Uterus (tissue), 3 donors: ENCODE measurements at regions not wholly inside any gene's neighbourhood (a gene's known extent, or its start where the extent isn't known, plus 50 kb on each side); places are given as distances from the start of the nearest gene placed in this dataset.
"Not testable (repeated sequence)": the region's sequence is repeated elsewhere in the genome, so short reads cannot be mapped to it uniquely, and the experiment has no call there.

ENCODE experiments used
- DNase-seq, 2 donors: peaks; one replicate each; pipeline ENCODE4 v3.0.0-alpha.2; 2019 to 2020
- H3K27ac ChIP-seq, 2 donors: fragments of 200-600 bp; sonication (generic); 1 replicate in 1 of 2; 2 replicates in 1 of 2; pipeline ENCODE4 v1.5.1; 2016 to 2018
- H3K27me3 ChIP-seq, 2 donors: fragments of 200-600 bp; sonication (generic); one replicate each; pipeline ENCODE4 v1.5.1; 2018 to 2019; ENCODE audit warnings: control low read depth in 1 of 2
- H3K36me3 ChIP-seq, 2 donors: fragments of 200-600 bp; sonication (generic); one replicate each; pipeline ENCODE4 v1.5.1; 2019; ENCODE audit warnings: control low read depth in 1 of 2
- H3K4me1 ChIP-seq, 2 donors: fragments of 200-600 bp; sonication (generic); one replicate each; pipeline ENCODE4 v1.5.1; 2018 to 2019; ENCODE audit warnings: control low read depth in 1 of 2
- H3K4me3 ChIP-seq, 2 donors: fragments of 200-600 bp; sonication (generic); 1 replicate in 1 of 2; 2 replicates in 1 of 2; pipeline ENCODE4 v1.5.1; 2018 to 2019; ENCODE audit warnings: mild to moderate bottlenecking in 1 of 2
- H3K9me3 ChIP-seq, 2 donors: fragments of 200-600 bp; sonication (generic); one replicate each; pipeline ENCODE4 v1.5.1; 2019; ENCODE audit warnings: control low read depth in 1 of 2
- POLR2A ChIP-seq, 2 donors: fragments of 450-650 bp; IDR thresholded peaks; one replicate each; pipeline ENCODE4 v1.6.1; 2016; ENCODE audit warnings: antibody characterized with exemption in 2 of 2, mild to moderate bottlenecking in 1 of 2, moderate library complexity in 1 of 2
- intact Hi-C: fragments of 100-400 bp; cut with DNase I; formaldehyde crosslinking; loops from one replicate; pipeline ENCODE4 v1.15.1; 2023; ENCODE audit warnings: low total_unique reads
- TF ChIP-seq, protein P1 (sequence below), 4 experiments: fragments of 200-600 bp in 2 of 4; fragments of 450-650 bp in 2 of 4; sonication (generic) in 2 of 4; IDR thresholded peaks; one replicate each; pipeline ENCODE4 v1.5.1; 2016 to 2019; ENCODE audit warnings: antibody characterized with exemption in 4 of 4, mild to moderate bottlenecking in 2 of 4, moderate library complexity in 1 of 4
- donor health status: DM: yes; HTN: yes; CAD: no.

DNA sequence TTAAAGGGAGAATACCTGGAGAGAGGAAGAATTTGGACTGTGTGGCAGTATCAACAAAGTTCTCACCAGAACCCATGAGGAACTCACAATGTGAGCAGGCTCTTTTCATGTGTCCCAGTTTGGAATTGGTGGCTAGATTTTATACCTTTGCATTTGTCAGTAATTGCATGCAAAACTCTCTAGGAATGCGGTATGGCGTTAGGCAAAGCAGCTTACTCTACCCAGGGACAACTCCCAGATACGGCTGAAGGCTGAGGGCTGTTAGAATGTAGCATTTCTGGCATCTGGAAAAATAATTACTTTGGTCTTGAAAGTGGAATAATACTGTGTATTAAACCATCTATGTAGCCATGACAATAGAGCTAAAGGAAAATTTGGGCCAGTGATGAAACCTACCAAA, 635.5 kb downstream of the SLC16A7 start:
- H3K4me1 ChIP-seq, result no peaks in the 10 kb centered on the region
- TF ChIP-seq POLR2A (IDR thresholded peaks at IDR 0.05), result no peak
- TF ChIP-seq, protein P1, sequence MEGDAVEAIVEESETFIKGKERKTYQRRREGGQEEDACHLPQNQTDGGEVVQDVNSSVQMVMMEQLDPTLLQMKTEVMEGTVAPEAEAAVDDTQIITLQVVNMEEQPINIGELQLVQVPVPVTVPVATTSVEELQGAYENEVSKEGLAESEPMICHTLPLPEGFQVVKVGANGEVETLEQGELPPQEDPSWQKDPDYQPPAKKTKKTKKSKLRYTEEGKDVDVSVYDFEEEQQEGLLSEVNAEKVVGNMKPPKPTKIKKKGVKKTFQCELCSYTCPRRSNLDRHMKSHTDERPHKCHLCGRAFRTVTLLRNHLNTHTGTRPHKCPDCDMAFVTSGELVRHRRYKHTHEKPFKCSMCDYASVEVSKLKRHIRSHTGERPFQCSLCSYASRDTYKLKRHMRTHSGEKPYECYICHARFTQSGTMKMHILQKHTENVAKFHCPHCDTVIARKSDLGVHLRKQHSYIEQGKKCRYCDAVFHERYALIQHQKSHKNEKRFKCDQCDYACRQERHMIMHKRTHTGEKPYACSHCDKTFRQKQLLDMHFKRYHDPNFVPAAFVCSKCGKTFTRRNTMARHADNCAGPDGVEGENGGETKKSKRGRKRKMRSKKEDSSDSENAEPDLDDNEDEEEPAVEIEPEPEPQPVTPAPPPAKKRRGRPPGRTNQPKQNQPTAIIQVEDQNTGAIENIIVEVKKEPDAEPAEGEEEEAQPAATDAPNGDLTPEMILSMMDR (IDR thresholded peaks at IDR 0.05), result no peak
- H3K27ac ChIP-seq, result no peak overlapping the region
- no peaks in the 10 kb centered on the region for H3K36me3 ChIP-seq
- H3K4me3 ChIP-seq, result no peak overlapping the region
- no peaks in the 10 kb centered on the region for H3K27me3 ChIP-seq
- H3K9me3 ChIP-seq, result no peaks in the 10 kb centered on the region
- intact Hi-C loops, result no loop called here
- no peak for DNase-seq

DNA sequence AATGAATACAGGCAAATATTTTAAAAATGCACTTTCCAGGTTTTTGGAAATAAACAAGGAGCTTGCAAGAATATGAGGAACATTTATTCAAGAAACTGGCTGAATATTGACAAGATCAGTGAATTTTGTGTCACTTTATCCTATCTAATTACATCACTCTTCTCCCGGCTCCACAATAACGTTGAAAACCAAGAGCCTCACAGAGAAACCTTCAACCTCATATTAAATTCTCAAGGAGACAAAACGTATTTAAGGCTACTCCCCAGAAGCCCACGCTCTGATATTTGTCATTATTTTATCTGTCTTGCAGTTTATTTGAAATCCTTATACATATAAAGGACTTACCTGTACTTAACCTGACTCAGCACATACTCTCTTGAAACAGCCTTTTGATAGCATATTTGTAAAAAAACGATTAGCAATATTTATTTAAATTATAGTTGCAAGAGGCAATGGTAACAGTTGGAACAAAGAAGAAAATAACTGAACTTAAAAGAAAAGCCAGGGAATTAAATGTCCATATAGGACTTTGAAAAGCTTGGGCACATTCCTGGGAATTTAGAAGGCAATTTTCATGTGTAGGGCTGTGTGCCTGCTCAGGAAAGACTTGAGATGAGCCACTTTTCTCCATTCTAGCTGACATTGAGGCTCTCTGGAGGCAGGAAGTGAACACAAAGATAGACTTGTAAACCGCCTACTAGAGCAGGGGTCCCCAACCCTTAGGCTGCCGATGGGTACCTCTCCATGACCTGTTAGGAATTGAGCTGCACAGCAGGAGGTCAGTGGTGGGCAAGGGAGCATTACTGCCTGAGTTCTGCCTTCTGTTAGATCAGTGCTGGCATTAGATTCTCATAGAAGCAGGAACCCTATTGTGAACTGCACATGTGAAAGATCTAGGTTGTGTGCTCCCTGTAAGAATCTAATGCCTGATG, 636.4 kb downstream of the SLC16A7 start:
- DNase-seq, result no peak
- intact Hi-C loops, result no loop called here

GRCh38 chr12:60234611-60235195, 638.9 kb downstream of the SLC16A7 start:
- H3K36me3 ChIP-seq, H3K27ac ChIP-seq, H3K4me1 ChIP-seq, H3K4me3 ChIP-seq, intact Hi-C loops, DNase-seq, H3K9me3 ChIP-seq, H3K27me3 ChIP-seq: not testable (repeated sequence)

More for the DNA sequence above, 636.4 kb downstream of the SLC16A7 start:
- Histone ChIP-seq H3K27me3 (no peaks in the 10 kb centered on the region), H3K27ac (no peak overlapping the region), H3K4me3 (no peak overlapping the region), H3K36me3 (no peaks in the 10 kb centered on the region), H3K9me3 (no peaks in the 10 kb centered on the region), H3K4me1 (no peaks in the 10 kb centered on the region)
- TF ChIP-seq, protein P1 (IDR thresholded peaks at IDR 0.05), result no peak
- no peak for TF ChIP-seq POLR2A (IDR thresholded peaks at IDR 0.05)

DNA sequence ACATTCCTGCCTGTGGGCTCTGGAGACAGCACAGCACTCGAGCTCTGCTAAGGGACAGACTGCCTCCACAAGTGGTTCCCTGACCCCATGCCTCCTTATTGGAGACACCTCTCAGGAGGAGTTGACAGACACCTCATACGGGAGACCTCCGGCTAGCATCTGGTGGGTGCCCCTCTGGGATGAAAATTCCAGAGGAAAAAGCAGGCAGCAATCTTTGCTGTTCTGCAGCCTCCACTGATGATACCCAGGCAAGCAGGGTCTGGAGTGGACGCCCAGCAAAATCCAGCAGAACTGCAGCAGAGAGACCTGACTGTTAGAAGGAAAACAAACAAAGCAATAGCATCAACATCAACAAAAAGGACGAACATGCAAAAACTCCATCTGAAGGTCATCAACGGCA, 639.4 kb downstream of the SLC16A7 start:
- DNase-seq, result no peak
- Histone ChIP-seq H3K9me3 (no peaks in the 10 kb centered on the region), H3K27me3 (no peaks in the 10 kb centered on the region), H3K4me3 (no peak overlapping the region), H3K27ac (no peak overlapping the region), H3K4me1 (no peaks in the 10 kb centered on the region), H3K36me3 (no peaks in the 10 kb centered on the region)
- TF ChIP-seq POLR2A (IDR thresholded peaks at IDR 0.05), result no peak
- TF ChIP-seq, protein P1 (IDR thresholded peaks at IDR 0.05), result no peak
- intact Hi-C loops, result no loop called here

- H3K4me3 ChIP-seq, H3K36me3 ChIP-seq, H3K4me1 ChIP-seq, H3K27ac ChIP-seq, H3K27me3 ChIP-seq, intact Hi-C loops, DNase-seq, H3K9me3 ChIP-seq: not testable (repeated sequence)
Observed at GRCh38 chr12:60236416-60236815, 640.6 kb downstream of the SLC16A7 start.

DNA sequence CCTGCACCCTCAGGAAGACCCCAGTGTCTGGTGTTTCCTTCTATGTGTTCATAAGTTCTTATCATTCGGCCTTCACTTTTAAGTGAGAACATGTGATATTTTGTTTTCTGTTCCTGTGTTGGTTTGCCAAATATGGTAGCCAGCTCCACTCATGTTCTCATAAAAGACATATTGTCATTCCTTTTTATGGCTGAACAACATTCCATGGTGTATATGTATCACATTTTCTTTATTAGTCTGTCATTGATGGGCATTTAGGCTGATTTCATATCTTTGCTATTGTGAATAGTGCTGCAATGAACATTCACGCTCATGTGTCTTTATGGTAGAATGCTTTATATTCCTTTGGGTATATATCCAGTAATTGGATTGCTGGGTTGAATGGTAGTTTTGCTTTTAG, 645.1 kb downstream of the SLC16A7 start:
- H3K27me3 ChIP-seq, result no peaks in the 10 kb centered on the region
- intact Hi-C loops, result no loop called here

More for the DNA sequence above, 645.1 kb downstream of the SLC16A7 start:
- Histone ChIP-seq H3K4me3 (no peak overlapping the region), H3K4me1 (no peaks in the 10 kb centered on the region), H3K9me3 (no peaks in the 10 kb centered on the region), H3K36me3 (no peaks in the 10 kb centered on the region), H3K27ac (no peak overlapping the region)
- no peak for DNase-seq
- TF ChIP-seq, protein P1 (IDR thresholded peaks at IDR 0.05), result no peak
- no peak for TF ChIP-seq POLR2A (IDR thresholded peaks at IDR 0.05)
